ENCODE measurements at regions not wholly inside any gene's neighbourhood (a gene's known extent, or its start where the extent isn't known, plus 50 kb on each side); places are given as distances from the start of the nearest gene placed in this dataset.
"Not testable (repeated sequence)": the region's sequence is repeated elsewhere in the genome, so short reads cannot be mapped to it uniquely, and the experiment has no call there.

DNA sequence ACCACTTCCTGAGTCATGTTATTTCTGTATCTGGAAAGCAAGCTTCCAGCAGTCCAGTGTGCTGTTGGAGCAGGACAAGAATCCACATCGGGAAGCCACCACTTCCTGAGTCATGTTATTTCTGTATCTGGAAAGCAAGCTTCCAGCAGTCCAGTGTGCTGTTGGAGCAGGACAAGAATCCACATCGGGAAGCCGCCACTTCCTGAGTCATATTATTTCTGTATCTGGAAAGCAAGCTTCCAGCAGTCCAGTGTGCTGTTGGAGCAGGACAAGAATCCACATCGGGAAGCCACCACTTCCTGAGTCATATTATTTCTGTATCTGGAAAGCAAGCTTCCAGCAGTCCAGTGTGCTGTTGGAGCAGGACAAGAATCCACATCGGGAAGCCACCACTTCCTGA, 170.2 kb upstream of the EXOC2 start:
- not testable (repeated sequence) for TF ChIP-seq POLR2A, POLR2AphosphoS5, POU2F2 (IDR thresholded peaks at IDR 0.05; ENCODE audit: low read depth, low read length)
